ENCODE measurements at regions not wholly inside any gene's neighbourhood (a gene's known extent, or its start where the extent isn't known, plus 50 kb on each side); places are given as distances from the start of the nearest gene placed in this dataset.

DNA sequence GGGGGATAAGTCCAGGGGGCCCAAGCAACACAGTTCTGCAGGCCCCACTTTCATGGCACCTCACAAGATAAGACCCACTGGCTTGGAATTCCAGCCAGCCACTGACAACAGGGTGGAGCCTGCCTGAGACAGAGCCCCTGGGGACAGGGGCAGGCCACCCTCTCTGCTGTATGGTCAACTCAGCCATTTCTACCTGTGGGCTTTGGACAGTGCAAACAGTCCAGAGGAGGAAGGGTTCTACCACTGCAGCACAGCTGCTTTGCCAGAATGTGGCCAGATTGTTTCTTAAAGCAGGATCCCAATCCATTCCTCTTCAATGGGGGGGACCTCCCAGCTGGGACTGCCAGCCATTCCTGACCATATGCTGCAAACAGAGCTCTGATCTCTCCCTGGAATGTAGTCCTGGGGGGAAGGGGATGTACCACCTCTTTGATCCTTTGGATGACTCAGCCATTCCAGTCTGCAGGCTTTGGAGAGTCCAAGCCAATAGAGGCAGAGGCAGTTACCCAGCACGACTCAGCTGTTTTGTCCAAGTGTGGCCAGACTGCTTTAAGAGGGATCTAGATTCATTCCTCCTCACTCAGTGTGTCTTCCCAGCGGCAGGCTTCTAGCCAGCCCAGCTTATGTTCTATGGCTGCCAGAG lies 842.2 kb downstream of the EPHA7 start:
- Histone ChIP-seq H3K27me3 (no peaks in the 10 kb centered on the region), H3K9me3 (peaks cover 5% of the 10 kb centered on the region), H3K36me3 (no peaks in the 10 kb centered on the region), H3K4me3 (no peak overlapping the region)
- peak; percentile 54 for DNase-seq

DNA sequence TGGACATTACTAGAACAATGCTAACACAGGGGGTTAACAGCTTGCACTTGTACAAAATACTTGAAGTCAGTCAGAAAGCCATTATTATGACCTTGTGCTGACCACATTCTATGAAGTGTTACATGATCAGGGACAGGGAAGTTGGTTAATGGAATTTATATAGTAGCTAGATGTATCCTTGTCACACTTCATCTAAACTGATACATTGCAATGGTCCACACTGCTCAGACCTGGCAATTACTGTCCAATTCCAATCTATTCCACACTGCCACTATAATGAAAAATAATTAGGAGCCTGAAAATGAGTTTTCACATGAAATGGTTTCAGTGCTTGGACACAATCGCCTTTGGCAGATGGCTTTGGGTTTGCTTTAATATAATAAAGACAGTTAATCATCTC lies 850.8 kb downstream of the EPHA7 start:
- H3K9me3 ChIP-seq: no peaks in the 10 kb centered on the region
- no peak overlapping the region for H3K4me3 ChIP-seq
- DNase-seq: no peak
- no peaks in the 10 kb centered on the region for H3K27me3 ChIP-seq
- H3K36me3 ChIP-seq: no peaks in the 10 kb centered on the region

- Histone ChIP-seq H3K4me3 (no peak overlapping the region), H3K9me3 (no peaks in the 10 kb centered on the region), H3K36me3 (no peaks in the 10 kb centered on the region), H3K27me3 (no peaks in the 10 kb centered on the region)
- DNase-seq: no peak
Measured at GRCh38 chr6:92566632-92567031, 852.7 kb downstream of the EPHA7 start.

DNA sequence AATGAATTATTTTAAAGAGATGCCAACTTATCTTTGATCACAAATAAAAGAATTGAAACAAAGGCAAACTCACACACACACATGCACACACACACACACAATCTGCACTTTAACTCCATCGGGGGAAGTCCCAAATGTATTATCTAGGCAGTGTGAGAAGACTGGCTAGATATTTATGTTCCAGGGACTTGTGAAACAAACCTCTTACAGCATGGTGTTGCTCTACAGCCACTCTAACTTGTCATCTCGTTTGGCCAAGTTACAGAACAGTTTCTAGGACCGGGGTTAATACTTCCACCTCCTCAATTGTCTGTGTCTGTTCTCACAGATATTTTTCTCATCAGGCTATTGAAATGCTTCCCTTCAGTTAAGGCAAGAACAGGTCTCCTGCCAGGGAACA lies 855.0 kb downstream of the EPHA7 start:
- Histone ChIP-seq H3K9me3 (no peaks in the 10 kb centered on the region), H3K27me3 (no peaks in the 10 kb centered on the region), H3K4me3 (no peak overlapping the region), H3K36me3 (no peaks in the 10 kb centered on the region)
- no peak for DNase-seq

GRCh38 chr6:92559611-92560010 lies 859.7 kb downstream of the EPHA7 start:
- H3K36me3 ChIP-seq: no peaks in the 10 kb centered on the region
- no peaks in the 10 kb centered on the region for H3K9me3 ChIP-seq
- no peak for DNase-seq
- H3K27me3 ChIP-seq: no peaks in the 10 kb centered on the region
- H3K4me3 ChIP-seq: no peak overlapping the region

DNA sequence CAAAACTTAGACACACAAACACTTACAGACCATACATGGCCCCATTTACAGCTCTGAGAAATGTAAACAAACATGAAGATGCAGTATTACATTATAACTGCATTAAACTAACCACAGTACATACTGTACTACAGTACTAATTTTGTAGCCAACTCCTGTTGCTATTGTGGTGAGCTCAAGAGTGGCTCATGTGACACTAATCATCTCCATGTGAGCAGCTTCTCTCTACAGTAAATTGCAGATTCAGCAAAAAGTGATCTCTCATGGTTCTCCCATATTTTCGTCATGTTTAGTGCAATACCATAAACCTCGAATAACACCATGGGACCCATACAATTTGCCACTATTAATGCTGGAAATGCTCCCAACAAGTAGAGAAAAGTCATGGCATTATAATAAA lies 860.4 kb downstream of the EPHA7 start:
- H3K36me3 ChIP-seq: no peaks in the 10 kb centered on the region
- DNase-seq: no peak
- H3K9me3 ChIP-seq: no peaks in the 10 kb centered on the region
- no peak overlapping the region for H3K4me3 ChIP-seq
- no peaks in the 10 kb centered on the region for H3K27me3 ChIP-seq

DNA sequence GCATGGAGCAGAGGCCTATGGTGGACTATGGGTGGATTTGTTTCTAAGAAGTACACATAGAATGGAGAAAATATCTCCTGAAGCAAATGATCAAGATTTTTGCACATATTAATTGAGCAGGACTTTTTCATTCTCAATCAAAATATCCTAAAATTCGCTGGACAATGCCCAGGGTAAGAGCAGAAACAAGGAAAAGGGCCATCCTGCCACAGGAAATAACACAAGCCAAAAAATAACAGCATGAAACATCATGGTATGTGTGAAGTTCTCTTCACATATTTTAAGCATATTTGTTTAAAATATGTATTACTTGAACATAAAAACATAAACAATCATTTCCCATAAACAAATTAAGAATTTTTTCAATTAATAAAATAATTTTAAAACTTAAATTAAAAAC lies 868.9 kb downstream of the EPHA7 start:
- H3K9me3 ChIP-seq: no peaks in the 10 kb centered on the region

DNA sequence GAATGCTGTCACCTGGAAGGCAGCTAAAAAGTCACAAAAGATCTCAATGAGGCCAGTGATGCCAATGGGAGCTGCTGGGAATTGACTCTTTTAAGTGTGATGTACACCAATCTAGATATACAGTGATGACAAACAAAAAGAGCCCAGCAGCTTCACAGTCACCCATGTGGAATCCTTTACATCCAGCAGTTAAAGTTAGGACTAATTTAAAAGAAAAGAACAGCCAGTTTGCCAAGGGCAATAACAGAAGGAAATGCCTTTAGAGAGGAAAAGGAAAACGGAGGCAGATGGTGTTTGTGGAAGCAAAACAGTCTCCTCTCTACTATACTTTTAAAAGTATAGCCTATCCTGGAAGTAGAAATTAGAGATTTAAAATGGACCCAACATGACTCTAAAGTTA lies 873.5 kb downstream of the EPHA7 start:
- no peak for DNase-seq

More for the DNA sequence above, 868.9 kb downstream of the EPHA7 start:
- DNase-seq: no peak
- H3K27me3 ChIP-seq: no peaks in the 10 kb centered on the region
- H3K4me3 ChIP-seq: no peak overlapping the region
- no peaks in the 10 kb centered on the region for H3K36me3 ChIP-seq

GRCh38 chr6:92541448-92542060 lies 877.8 kb downstream of the EPHA7 start:
- no peak for DNase-seq
- Histone ChIP-seq H3K4me3 (no peak overlapping the region), H3K9me3 (no peaks in the 10 kb centered on the region), H3K27me3 (no peaks in the 10 kb centered on the region), H3K36me3 (no peaks in the 10 kb centered on the region)

More for the DNA sequence above, 873.5 kb downstream of the EPHA7 start:
- H3K36me3 ChIP-seq: no peaks in the 10 kb centered on the region
- no peaks in the 10 kb centered on the region for H3K9me3 ChIP-seq
- H3K4me3 ChIP-seq: no peak overlapping the region
- H3K27me3 ChIP-seq: no peaks in the 10 kb centered on the region

DNA sequence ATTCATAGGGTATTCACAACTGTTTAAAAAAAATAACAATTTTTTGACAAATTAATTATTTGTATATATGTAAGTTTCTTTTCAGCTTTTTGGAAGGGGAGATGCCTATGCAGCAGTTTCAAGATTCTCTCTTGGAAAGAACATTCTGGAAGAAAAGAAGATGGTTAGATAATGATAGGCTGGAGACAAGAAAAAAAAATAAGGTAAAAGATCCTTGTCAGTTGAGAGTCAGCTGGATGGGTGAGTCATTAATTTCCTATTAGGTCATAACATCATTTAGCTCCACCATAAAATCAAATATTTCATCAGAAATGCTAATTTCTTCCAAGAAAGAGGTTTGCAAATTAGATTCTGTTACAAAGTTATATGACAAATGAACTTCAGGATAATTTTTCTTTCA lies 880.4 kb downstream of the EPHA7 start:
- DNase-seq: no peak
- H3K36me3 ChIP-seq: no peaks in the 10 kb centered on the region
- no peaks in the 10 kb centered on the region for H3K27me3 ChIP-seq
- H3K9me3 ChIP-seq: no peaks in the 10 kb centered on the region
- H3K4me3 ChIP-seq: no peak overlapping the region

GRCh38 chr6:92538275-92538674 lies 881.1 kb downstream of the EPHA7 start:
- H3K36me3 ChIP-seq: no peaks in the 10 kb centered on the region
- H3K9me3 ChIP-seq: no peaks in the 10 kb centered on the region
- H3K4me3 ChIP-seq: no peak overlapping the region
- DNase-seq: no peak
- H3K27me3 ChIP-seq: no peaks in the 10 kb centered on the region

GRCh38 chr6:92534109-92534508 lies 885.2 kb downstream of the EPHA7 start:
- Histone ChIP-seq H3K27me3 (no peaks in the 10 kb centered on the region), H3K36me3 (no peaks in the 10 kb centered on the region), H3K4me3 (no peak overlapping the region), H3K9me3 (no peaks in the 10 kb centered on the region)
- no peak for DNase-seq

DNA sequence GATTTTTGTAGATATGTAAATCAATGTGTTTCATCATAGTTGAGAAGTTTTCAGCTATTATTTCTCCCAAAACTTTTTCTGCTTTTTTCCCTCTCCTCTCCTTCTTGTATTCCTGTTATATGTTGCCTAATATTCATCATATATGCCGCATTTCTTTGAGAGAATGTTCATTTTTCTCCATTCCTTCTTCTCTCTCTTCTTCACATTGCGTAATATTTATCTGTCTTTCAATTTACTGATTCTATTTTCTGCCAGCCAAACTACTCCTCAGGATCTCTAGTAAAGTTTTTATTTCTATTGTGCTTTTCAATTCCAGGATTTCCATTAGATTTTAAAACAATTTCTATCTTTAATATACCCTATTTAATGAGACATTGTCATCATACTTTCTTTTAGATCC lies 896.8 kb downstream of the EPHA7 start:
- no peaks in the 10 kb centered on the region for H3K27me3 ChIP-seq
- peaks cover 5% of the 10 kb centered on the region for H3K9me3 ChIP-seq
- no peaks in the 10 kb centered on the region for H3K36me3 ChIP-seq
- no peak for DNase-seq
- no peak overlapping the region for H3K4me3 ChIP-seq

GRCh38 chr6:92521553-92521952 lies 897.8 kb downstream of the EPHA7 start:
- no peak overlapping the region for H3K4me3 ChIP-seq
- no peak for DNase-seq
- H3K27me3 ChIP-seq: no peaks in the 10 kb centered on the region
- no peaks in the 10 kb centered on the region for H3K36me3 ChIP-seq
- peaks cover 5% of the 10 kb centered on the region for H3K9me3 ChIP-seq

GRCh38 chr6:92510137-92510536 lies 909.2 kb downstream of the EPHA7 start:
- Histone ChIP-seq H3K4me3 (no peak overlapping the region), H3K27me3 (no peaks in the 10 kb centered on the region), H3K36me3 (no peaks in the 10 kb centered on the region), H3K9me3 (peaks cover 7% of the 10 kb centered on the region; the same call in 1 of the 2 replicates)
- no peak for DNase-seq

DNA sequence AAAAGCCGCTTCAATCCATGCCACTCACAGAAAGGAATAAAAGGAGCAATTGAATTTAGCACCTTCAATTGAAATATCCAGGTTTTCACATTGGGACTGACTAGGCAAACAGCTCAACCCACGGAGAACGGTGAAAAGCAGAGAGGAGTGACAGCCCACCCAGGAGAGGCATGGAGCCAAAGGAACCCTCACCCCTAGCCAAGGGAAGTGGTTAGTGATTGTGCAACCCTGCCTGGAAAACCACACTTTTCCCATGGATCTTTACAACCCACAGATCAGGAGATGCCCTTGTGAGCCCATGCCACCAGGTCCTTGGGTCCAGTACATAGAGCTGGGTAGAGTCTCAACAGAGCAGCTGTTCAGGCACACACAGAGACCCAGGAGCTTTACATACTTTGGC lies 911.8 kb downstream of the EPHA7 start:
- Histone ChIP-seq H3K36me3 (no peaks in the 10 kb centered on the region), H3K4me3 (no peak overlapping the region)
- no peak for DNase-seq

DNA sequence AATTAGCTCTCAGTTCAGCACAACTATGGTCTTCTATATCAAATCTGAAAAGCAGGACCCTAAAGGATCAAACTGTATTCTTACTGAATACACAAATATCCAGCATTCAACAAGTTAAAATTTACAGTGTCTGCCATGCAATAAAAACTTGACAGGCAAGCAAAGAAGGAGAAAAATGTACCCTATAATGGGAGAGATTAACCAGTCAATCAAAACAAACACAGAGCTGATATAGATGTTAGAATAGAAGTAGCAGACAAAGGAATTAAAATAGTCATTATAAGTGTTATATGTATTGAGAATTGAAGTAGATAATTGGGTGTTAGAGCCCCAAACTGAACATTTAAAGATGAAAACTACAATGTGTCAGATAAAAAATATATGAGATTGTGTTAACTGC lies 914.9 kb downstream of the EPHA7 start:
- H3K4me3 ChIP-seq: no peak overlapping the region
- no peaks in the 10 kb centered on the region; the same call in 1 of the 2 replicates for H3K9me3 ChIP-seq
- no peaks in the 10 kb centered on the region for H3K27me3 ChIP-seq
- DNase-seq: no peak
- H3K36me3 ChIP-seq: no peaks in the 10 kb centered on the region

More for the DNA sequence above, 911.8 kb downstream of the EPHA7 start:
- H3K27me3 ChIP-seq: no peaks in the 10 kb centered on the region
- H3K9me3 ChIP-seq: peaks cover 6% of the 10 kb centered on the region; the same call in 1 of the 2 replicates

GRCh38 chr6:92497281-92497680 lies 922.1 kb downstream of the EPHA7 start:
- Histone ChIP-seq H3K27me3 (no peaks in the 10 kb centered on the region), H3K9me3 (no peaks in the 10 kb centered on the region), H3K4me3 (no peak overlapping the region), H3K36me3 (no peaks in the 10 kb centered on the region)
- DNase-seq: no peak

Data from MG63 (cell line).